ENCODE measurements at regions not wholly inside any gene's neighbourhood (a gene's known extent, or its start where the extent isn't known, plus 50 kb on each side); places are given as distances from the start of the nearest gene placed in this dataset.

- TF ChIP-seq POLR2A (IDR thresholded peaks at IDR 0.05) (no peak), CTCF (IDR thresholded peaks at IDR 0.05) (no peak)
These were observed 161.4 kb upstream of the DMRT1 start for GRCh38 chr9:680106-680505.
